ENCODE measurements at regions not wholly inside any gene's neighbourhood (a gene's known extent, or its start where the extent isn't known, plus 50 kb on each side); places are given as distances from the start of the nearest gene placed in this dataset.

DNA sequence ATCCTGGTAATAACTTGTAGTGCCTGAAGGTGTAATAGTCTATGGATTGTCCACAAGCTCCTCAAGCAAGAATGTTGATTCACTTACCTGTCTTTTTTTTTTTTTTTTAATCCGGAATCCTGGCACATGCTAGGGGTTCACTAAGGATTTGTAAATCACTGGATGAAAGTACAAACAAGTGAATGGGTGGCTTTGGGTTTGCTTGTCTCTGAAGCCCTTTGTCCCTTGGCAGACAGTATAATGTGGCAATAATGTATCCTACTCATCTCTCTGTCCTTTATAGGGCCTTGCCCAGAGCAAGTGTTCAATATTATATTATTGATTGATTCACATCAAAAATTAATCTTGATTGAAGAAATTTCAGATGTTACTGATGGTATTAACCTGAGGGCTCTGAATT lies 334.0 kb upstream of the CPEB2 start:
- no peak for DNase-seq

GRCh38 chr4:14669371-14669770 lies 332.9 kb upstream of the CPEB2 start:
- no peak for DNase-seq

DNA sequence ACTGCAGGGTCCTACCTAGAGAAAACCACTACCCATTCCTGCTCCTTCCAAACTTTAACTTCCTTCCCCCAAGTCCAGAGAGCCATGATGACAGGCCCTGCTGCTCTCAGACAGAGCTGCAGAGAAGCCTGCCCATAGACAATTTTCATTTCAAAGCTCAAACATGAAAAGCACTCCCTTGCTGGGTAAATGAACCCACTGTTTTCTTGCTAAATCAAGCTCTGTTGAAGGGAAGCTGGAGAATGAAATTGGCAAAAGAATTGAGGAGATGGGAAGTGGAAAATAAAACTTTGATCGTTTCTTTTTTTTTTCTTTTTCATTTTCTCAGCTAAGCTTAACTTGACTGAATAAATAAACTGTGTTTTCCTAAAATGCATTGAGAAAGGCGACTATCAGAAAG lies 331.1 kb upstream of the CPEB2 start:
- no peak for DNase-seq

- DNase-seq = no peak
Observed at GRCh38 chr4:14675279-14675985, 326.8 kb upstream of the CPEB2 start.

DNA sequence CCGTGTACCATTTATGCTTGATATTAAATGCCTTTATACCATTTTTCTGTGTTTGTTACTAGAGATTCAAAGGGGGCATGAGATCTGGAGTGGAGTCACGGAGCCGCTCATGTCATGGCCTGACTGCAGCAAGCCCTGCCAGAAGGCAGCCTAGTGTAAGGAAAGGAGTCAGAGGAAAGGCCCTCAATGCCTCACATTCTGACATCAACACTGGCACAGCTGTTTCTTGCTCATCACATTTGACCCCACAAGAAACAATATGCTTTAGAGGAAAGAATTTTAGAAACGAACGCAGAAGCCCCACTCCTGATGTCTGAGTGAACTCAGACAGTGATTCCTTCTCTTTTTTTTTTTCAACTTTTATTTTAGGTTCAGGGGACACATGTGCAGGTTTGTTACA lies 322.4 kb upstream of the CPEB2 start:
- DNase-seq = no peak

GRCh38 chr4:14681330-14681729 lies 321.0 kb upstream of the CPEB2 start:
- no peak for DNase-seq

GRCh38 chr4:14693728-14694127 lies 308.6 kb upstream of the CPEB2 start:
- no peak for DNase-seq

DNA sequence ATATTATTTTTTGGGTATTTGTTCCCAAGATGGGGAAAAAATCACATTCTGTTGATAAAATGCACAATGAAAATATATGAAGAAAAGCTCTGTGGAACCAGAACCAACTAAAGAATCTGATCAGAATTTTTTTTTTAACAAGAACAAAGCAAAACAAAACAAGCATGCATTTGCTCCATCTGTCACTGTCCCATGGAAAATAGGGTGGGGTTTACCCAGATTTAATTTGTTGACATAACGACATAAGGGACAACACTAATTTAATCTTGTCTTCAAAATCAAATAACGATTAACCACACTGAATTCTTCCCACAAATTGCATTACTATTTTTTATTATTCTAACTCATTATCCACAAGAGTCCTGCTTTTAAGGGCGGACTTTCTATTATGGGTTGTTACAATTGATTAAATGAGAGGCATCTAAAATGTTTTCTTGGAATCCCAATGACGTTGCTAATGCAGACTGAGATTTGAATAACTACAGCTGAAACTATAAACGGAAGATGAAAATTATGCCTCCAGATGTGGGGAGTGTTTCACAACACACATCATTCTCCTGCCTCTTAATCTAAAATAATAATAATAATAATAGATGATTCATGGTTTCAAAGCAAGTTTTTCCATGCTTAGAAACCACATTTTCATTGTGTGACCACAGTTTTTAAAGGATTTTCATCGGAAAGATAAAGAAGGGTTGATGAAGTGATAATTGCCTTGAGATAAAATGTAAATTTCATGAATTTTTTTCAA lies 307.0 kb upstream of the CPEB2 start:
- no peak for DNase-seq

- no peak for DNase-seq
Observed at GRCh38 chr4:14700083-14700482, 302.2 kb upstream of the CPEB2 start.

- no peak for DNase-seq
Observed at GRCh38 chr4:14700544-14700943, 301.7 kb upstream of the CPEB2 start.

DNA sequence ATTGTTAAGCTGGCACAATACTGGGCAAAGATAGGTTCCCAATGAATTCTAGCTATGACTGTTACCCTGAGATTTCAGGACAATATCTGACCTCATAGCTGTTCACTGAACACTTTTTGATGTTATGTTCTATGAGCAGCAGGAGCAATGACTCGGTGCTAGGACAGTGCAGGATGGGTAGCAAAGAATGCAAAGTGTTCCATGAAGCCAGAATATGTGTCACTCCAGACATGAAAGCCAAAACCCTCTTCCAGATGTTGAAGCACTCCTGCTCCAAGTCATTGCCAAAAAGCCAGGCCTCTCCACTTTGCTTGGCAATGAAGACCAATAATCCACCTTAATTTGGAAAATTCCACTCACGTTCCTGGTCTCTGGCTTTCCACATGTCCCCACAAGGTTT lies 300.9 kb upstream of the CPEB2 start:
- DNase-seq = no peak

- DNase-seq = no peak
Observed at GRCh38 chr4:14701896-14702295, 300.4 kb upstream of the CPEB2 start.

- DNase-seq = no peak
Observed at GRCh38 chr4:14708574-14708973, 293.7 kb upstream of the CPEB2 start.

DNA sequence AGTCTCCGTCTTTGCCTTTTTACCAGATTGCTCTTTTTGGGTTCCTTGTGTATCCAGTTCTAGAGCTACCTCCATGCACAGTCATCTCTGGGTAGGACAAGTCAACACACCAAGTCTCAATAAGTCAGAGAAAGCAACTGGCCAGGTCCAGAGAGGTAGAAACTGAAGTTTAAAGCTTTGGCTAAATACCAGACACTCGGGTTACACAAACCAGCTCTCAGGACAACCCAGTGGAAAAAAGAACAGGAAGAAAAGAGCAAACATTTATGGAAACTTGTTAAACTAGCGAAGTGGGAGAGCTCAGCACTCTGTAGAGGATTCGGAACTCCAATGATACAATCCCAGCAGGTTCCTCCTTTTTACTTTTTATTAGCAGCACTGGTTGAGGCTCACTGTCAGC lies 291.0 kb upstream of the CPEB2 start:
- no peak for DNase-seq

DNA sequence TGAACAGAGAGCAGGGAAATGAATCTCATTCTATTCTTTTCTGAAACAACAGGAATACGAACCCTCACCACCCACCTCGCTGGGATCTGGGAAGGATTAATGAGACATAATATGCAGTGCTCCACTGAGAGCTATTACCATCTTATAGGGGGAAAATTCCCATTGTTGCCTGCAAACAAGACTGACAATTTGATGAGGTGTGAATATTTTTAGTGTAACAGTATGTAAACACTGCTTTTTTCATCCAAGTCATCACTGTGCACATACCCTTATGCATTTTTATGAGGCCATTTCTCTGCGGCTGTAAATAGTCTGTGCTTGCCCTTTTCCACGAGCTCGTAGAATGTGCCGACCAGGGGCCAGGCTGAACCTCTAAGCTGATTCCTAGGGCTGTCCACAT lies 285.6 kb upstream of the CPEB2 start:
- DNase-seq = no peak

DNA sequence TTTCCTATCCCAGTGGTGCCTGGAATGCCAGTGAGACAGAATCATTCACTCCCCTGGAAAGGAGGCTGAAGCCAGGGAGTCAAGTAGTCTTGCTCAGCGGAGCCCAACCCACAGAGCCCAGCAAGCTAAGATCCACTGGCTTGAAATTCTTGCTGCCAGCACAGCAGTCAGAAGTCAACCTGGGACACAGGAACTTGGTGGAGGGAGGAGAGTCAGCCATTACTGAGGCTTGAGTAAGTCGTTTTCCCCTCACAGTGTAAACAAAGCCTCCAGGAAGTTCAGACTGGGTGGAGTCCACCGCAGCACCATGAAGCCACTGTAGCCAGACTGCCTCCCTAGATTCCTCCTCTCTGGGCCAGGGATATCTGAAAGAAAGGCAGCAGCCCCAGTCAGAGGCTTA lies 283.2 kb upstream of the CPEB2 start:
- no peak for DNase-seq

- DNase-seq = no peak
Observed at GRCh38 chr4:14726441-14726840, 275.8 kb upstream of the CPEB2 start.

GRCh38 chr4:14726877-14727361 lies 275.4 kb upstream of the CPEB2 start:
- no peak for DNase-seq

GRCh38 chr4:14729282-14730000 lies 272.8 kb upstream of the CPEB2 start:
- DNase-seq = no peak

- no peak for DNase-seq
Observed at GRCh38 chr4:14742054-14742453, 260.2 kb upstream of the CPEB2 start.

- no peak for DNase-seq
Observed at GRCh38 chr4:14743172-14743571, 259.1 kb upstream of the CPEB2 start.

DNA sequence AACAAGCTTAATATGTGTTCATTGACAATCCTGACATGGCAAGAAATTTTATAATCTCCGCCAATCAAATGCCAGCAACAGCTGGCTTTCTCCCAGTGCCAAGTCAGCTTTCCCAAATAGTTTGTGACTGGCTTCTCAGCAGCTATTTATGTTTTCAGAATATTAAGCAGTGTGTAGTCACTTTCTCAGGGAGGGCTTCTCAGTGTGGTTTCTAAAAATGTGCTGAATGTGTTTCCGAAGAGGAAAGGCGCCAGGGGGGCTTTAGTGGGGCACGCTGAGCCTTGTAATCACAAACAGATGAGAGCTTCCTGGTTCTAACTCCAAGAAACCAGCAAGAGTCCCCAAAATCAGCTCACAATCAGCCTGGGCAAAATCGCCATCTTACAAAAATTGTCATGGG lies 258.7 kb upstream of the CPEB2 start:
- DNase-seq = no peak

GRCh38 chr4:14744346-14744745 lies 257.9 kb upstream of the CPEB2 start:
- DNase-seq = no peak

DNA sequence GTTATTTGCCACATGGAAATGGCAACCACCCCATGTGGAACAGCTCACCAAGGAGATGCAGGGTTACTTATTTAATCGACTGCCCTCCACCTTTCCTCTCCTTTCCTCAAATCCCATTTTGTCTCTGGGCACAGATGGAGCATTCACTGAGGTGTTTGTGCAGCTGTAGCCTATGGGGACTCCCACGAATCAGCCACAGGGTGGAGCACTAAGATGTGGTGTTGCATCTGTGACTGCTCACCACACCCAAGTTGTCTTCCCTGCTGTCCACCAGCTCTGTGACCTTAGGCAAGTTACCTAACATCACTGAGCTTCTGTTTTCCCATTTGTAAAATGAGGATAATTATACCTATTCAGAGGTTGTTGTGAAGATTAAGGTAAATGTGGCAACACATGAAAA lies 252.4 kb upstream of the CPEB2 start:
- DNase-seq = peak; percentile 10
